Neuronal stem cell (in vitro differentiated cells): ENCODE measurements at regions not wholly inside any gene's neighbourhood (a gene's known extent, or its start where the extent isn't known, plus 50 kb on each side); places are given as distances from the start of the nearest gene placed in this dataset.
"Not testable (repeated sequence)": the region's sequence is repeated elsewhere in the genome, so short reads cannot be mapped to it uniquely, and the experiment has no call there.

ENCODE experiments used
- DNase-seq: peaks from one replicate; pipeline ENCODE4 v3.0.0-alpha.2; 2013; ENCODE audit warnings: low spot score
- H2AFZ ChIP-seq: one replicate; pipeline ENCODE4 v1.6.1; 2013; ENCODE audit warnings: mild to moderate bottlenecking, low read length, inconsistent platforms
- H2AK5ac ChIP-seq: 2 replicates; pipeline ENCODE4 v1.6.1; 2013; ENCODE audit warnings: low read depth, mild to moderate bottlenecking, inconsistent platforms, low read length, moderate library complexity, mixed read lengths
- H2BK120ac ChIP-seq: 2 replicates; pipeline ENCODE4 v1.6.1; 2013; ENCODE audit warnings: low read depth, mild to moderate bottlenecking, inconsistent platforms, low read length, moderate library complexity, mixed read lengths
- H2BK12ac ChIP-seq: one replicate; pipeline ENCODE4 v1.6.1; 2013; ENCODE audit warnings: low read length, inconsistent platforms
- H2BK15ac ChIP-seq: 2 replicates; pipeline ENCODE4 v1.6.1; 2013; ENCODE audit warnings: mild to moderate bottlenecking, low read length, inconsistent platforms, mixed read lengths
- H2BK5ac ChIP-seq: one replicate; pipeline ENCODE4 v1.6.1; 2013; ENCODE audit warnings: inconsistent platforms, mild to moderate bottlenecking, low read length, moderate library complexity
- H3K14ac ChIP-seq: one replicate; pipeline ENCODE4 v1.6.1; 2013; ENCODE audit warnings: low read length, inconsistent platforms
- H3K18ac ChIP-seq: 2 replicates; pipeline ENCODE4 v1.6.1; 2013; ENCODE audit warnings: low read length, inconsistent platforms
- H3K23ac ChIP-seq: 2 replicates; pipeline ENCODE4 v1.6.1; 2013; ENCODE audit warnings: low read depth, mild to moderate bottlenecking, mixed read lengths, low read length, inconsistent platforms; ENCODE audit not compliant: poor library complexity
- H3K27ac ChIP-seq: replicated peaks from 3 replicates; pipeline ENCODE4 v1.5.1; 2013; ENCODE audit warnings: low read length, inconsistent platforms
- H3K27me3 ChIP-seq, 3 experiments: 2 replicates each; pipeline ENCODE4 v1.6.1; 2013; ENCODE audit warnings: low read length in 3 of 3, mild to moderate bottlenecking in 2 of 3, inconsistent platforms in 1 of 3, low read depth in 1 of 3, mixed read lengths in 1 of 3, moderate library complexity in 1 of 3; ENCODE audit not compliant: control insufficient read depth in 3 of 3, insufficient read depth in 3 of 3
- H3K36me3 ChIP-seq, 2 donors: replicated peaks in 1 of 2; 2 replicates each; pipeline ENCODE4 v1.6.1; 2013; ENCODE audit warnings: low read length in 2 of 2; ENCODE audit not compliant: control insufficient read depth in 2 of 2, insufficient read depth in 2 of 2
- H3K4ac ChIP-seq: 2 replicates; pipeline ENCODE4 v1.6.1; 2013; ENCODE audit warnings: inconsistent platforms, mild to moderate bottlenecking, low read length, moderate library complexity
- H3K4me1 ChIP-seq, 2 donors: 1 replicate in 1 of 2; 2 replicates in 1 of 2; pipeline ENCODE4 v1.6.1; 2013; ENCODE audit warnings: low read length in 2 of 2, low read depth in 1 of 2; ENCODE audit not compliant: control insufficient read depth in 2 of 2, insufficient read depth in 1 of 2
- H3K4me2 ChIP-seq: one replicate; pipeline ENCODE4 v1.6.1; 2013; ENCODE audit warnings: mild to moderate bottlenecking, low read length, inconsistent platforms; ENCODE audit not compliant: insufficient read depth, poor library complexity, severe bottlenecking
- H3K4me3 ChIP-seq, 2 donors: 2 replicates each; pipeline ENCODE4 v1.5.1; 2013; ENCODE audit warnings: low read length in 2 of 2, mild to moderate bottlenecking in 2 of 2, inconsistent platforms in 1 of 2, moderate library complexity in 1 of 2
- H3K79me1 ChIP-seq: one replicate; pipeline ENCODE4 v1.6.1; 2013; ENCODE audit warnings: low read depth, mild to moderate bottlenecking, inconsistent platforms, low read length, moderate library complexity
- H3K9ac ChIP-seq: one replicate; pipeline ENCODE4 v1.6.1; 2013; ENCODE audit warnings: mild to moderate bottlenecking, low read depth, low read length, inconsistent platforms; ENCODE audit not compliant: poor library complexity
- H3K9me3 ChIP-seq, 2 donors: replicated peaks in 1 of 2; 2 replicates each; pipeline versions ENCODE3 to v1.6.1; 2013; ENCODE audit warnings: low read length in 2 of 2, mild to moderate bottlenecking in 2 of 2, inconsistent platforms in 1 of 2, low read depth in 1 of 2, mixed read lengths in 1 of 2, moderate library complexity in 1 of 2; ENCODE audit not compliant: control insufficient read depth in 2 of 2, insufficient read depth in 1 of 2
- H4K8ac ChIP-seq: one replicate; pipeline ENCODE4 v1.6.1; 2013; ENCODE audit warnings: low read depth, mild to moderate bottlenecking, inconsistent platforms, low read length, moderate library complexity
- H4K91ac ChIP-seq: one replicate; pipeline ENCODE4 v1.6.1; 2013; ENCODE audit warnings: low read length, low read depth, mild to moderate bottlenecking, inconsistent platforms; ENCODE audit not compliant: poor library complexity
- WGBS, 2 donors: extraction: QIAGEN DNeasy Blood & Tissue Kit; methylation state at CpG; one replicate each; pipeline ENCODE4 v1.1.7; 2013; ENCODE audit warnings: missing lambda C conversion rate in 2 of 2, mixed read lengths in 1 of 2; ENCODE audit not compliant: insufficient read length in 2 of 2, insufficient replicate concordance in 1 of 2; ENCODE audit errors: extremely low coverage in 2 of 2; 5-methylcytosine and 5-hydroxymethylcytosine counted together

DNA sequence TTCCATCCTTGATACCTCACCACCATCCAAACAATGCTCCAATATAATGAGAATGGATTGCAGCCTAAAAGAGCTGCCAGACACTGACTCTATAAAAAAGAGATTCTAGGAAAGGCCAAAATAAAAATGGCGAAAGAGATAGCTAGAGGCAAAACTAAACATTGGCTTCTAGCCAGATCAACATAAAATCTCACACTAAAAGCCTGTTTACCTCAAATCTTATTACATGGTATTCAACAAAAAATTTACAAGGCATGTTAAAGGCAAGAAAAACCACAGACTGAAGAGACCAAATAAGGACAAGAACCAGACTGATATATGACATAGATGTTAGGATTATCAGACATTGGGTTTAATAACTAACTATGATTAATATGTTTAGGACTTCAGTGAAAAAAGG is 1127.0 kb downstream of the DNAJB9 start:
- no peak overlapping the region for H3K14ac ChIP-seq
- WGBS, 2 donors = no CpG with 5 or more reads among the region's 1 CpG

DNA sequence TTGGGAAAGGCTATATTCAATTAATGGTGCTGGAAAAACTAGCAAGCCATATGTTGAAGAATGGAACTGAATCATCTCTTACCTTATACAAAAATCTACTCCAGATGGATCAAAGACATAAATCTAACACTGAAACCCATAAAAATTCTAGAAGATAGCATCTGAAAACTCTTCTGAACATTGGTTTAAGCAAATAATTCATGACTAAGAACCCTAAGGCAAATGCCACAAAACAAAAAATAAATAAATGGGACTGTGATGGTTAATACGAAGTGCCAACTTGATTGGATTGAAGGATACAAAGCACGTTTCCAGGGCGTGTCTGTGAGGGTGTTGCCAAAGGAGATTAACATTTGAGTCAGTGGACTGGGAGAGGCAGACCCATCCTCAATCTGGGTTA is 1130.0 kb downstream of the DNAJB9 start:
- Histone ChIP-seq H4K91ac (no peak overlapping the region), H3K36me3 (no peaks in the 10 kb centered on the region), H3K14ac (no peak overlapping the region), H3K9ac (no peak overlapping the region), H3K4me1 (no peaks in the 10 kb centered on the region), H3K23ac (no peak overlapping the region), H3K4me3 (no peak overlapping the region), H3K18ac (no peak overlapping the region), H2AFZ (no peak overlapping the region), H2BK5ac (no peak overlapping the region), H3K4ac (no peak overlapping the region), H2AK5ac (no peak overlapping the region), H2BK120ac (no peak overlapping the region), H2BK12ac (no peak overlapping the region), H3K27me3 (no peaks in the 10 kb centered on the region), H2BK15ac (no peak overlapping the region), H3K79me1 (no peaks in the 10 kb centered on the region), H3K9me3 (no peaks in the 10 kb centered on the region), H4K8ac (no peak overlapping the region), H3K4me2 (no peak overlapping the region), H3K27ac (no peak overlapping the region)
- DNase-seq = no peak
- WGBS, 2 donors = no CpG with 5 or more reads among the region's 3 CpGs

More for the DNA sequence above, 1127.0 kb downstream of the DNAJB9 start:
- Histone ChIP-seq H4K8ac (no peak overlapping the region), H3K18ac (no peak overlapping the region), H2AK5ac (no peak overlapping the region), H3K79me1 (no peaks in the 10 kb centered on the region), H2BK15ac (no peak overlapping the region), H3K27me3 (no peaks in the 10 kb centered on the region), H2BK120ac (no peak overlapping the region), H3K4ac (no peak overlapping the region), H3K4me1 (no peaks in the 10 kb centered on the region), H3K4me3 (no peak overlapping the region), H3K9me3 (no peaks in the 10 kb centered on the region), H3K36me3 (no peaks in the 10 kb centered on the region), H3K4me2 (no peak overlapping the region), H3K23ac (no peak overlapping the region), H3K27ac (no peak overlapping the region), H2AFZ (no peak overlapping the region), H2BK5ac (no peak overlapping the region), H2BK12ac (no peak overlapping the region), H3K9ac (no peak overlapping the region), H4K91ac (no peak overlapping the region)
- DNase-seq = no peak

DNA sequence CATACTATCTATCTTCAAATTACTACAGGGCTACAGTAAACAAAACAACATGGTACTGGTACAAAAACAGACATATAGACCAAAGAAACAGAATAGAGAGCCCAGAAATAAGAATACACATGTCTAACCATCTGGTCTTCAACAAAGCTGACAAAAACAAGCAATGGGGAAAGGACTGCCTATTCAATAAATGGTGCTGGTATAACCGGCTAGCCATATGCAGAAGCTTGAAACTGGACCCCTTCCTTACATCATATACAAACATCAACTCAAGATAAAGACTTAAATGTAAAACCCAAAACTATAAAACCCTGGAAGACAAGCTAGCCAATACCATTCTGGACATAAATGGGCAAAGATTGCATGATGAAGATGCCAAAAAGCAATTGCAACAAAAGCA is 1143.7 kb downstream of the DNAJB9 start:
- no CpG with 5 or more reads among the region's 1 CpG for WGBS, 2 donors

DNA sequence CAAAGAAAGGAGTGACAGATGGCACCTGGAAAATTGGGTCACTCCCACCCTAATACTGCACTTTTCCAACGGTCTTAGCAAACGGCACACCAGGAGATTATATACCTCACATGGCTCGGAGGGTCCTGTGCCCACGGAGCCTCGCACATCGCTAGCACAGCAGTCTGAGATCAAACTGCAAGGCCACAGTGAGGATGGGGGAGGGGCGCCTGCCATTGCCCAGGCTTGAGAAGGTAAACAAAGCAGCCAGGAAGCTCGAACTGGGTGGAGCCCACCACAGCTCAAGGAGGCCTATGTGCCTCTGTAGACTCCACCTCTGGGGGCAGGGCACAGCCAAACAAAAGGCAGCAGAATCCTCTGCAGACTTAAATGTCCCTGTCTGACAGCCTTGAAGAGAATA is 1149.7 kb downstream of the DNAJB9 start:
- not testable (repeated sequence) for H3K4ac ChIP-seq, H3K27me3 ChIP-seq, H3K79me1 ChIP-seq, H2BK12ac ChIP-seq, H3K27ac ChIP-seq, H2BK5ac ChIP-seq, DNase-seq, H2BK120ac ChIP-seq, H3K9me3 ChIP-seq, H3K4me3 ChIP-seq, H2BK15ac ChIP-seq, H4K8ac ChIP-seq, H2AK5ac ChIP-seq, H4K91ac ChIP-seq, H3K18ac ChIP-seq, H3K4me2 ChIP-seq, H3K36me3 ChIP-seq, H3K23ac ChIP-seq, H3K4me1 ChIP-seq, H3K14ac ChIP-seq, H3K9ac ChIP-seq, H2AFZ ChIP-seq
- WGBS, 2 donors = no CpG with 5 or more reads among the region's 8 CpGs

More for the DNA sequence above, 1143.7 kb downstream of the DNAJB9 start:
- no peak overlapping the region for H2BK12ac ChIP-seq
- no peak overlapping the region for H4K91ac ChIP-seq
- H3K4me1 ChIP-seq = no peaks in the 10 kb centered on the region
- no peak overlapping the region for H3K14ac ChIP-seq
- no peak overlapping the region for H3K27ac ChIP-seq
- H3K4ac ChIP-seq = no peak overlapping the region
- H3K36me3 ChIP-seq = no peaks in the 10 kb centered on the region
- H3K18ac ChIP-seq = no peak overlapping the region
- H3K23ac ChIP-seq = no peak overlapping the region
- H3K9ac ChIP-seq = no peak overlapping the region
- no peak for DNase-seq
- no peak overlapping the region for H2BK120ac ChIP-seq
- no peak overlapping the region for H2AFZ ChIP-seq
- no peaks in the 10 kb centered on the region for H3K79me1 ChIP-seq
- no peak overlapping the region for H4K8ac ChIP-seq
- no peak overlapping the region for H3K4me2 ChIP-seq
- no peak overlapping the region for H3K4me3 ChIP-seq
- no peak overlapping the region for H2BK15ac ChIP-seq
- no peak overlapping the region for H2BK5ac ChIP-seq
- H2AK5ac ChIP-seq = no peak overlapping the region
- no peaks in the 10 kb centered on the region for H3K9me3 ChIP-seq
- no peaks in the 10 kb centered on the region for H3K27me3 ChIP-seq
